GM12874 (cell line): ENCODE measurements at regions not wholly inside any gene's neighbourhood (a gene's known extent, or its start where the extent isn't known, plus 50 kb on each side); places are given as distances from the start of the nearest gene placed in this dataset.

Experiments used
- CTCF ChIP-seq: IDR thresholded peaks from 2 replicates; pipeline ENCODE4 v1.5.1; 2011; ENCODE audit warnings: low read depth, mild to moderate bottlenecking, control low read depth, low read length, moderate library complexity; ENCODE audit not compliant: insufficient read depth

GRCh38 chr9:38298904-38299303, 93.6 kb upstream of the ALDH1B1 start:
- no peak for TF ChIP-seq CTCF

DNA sequence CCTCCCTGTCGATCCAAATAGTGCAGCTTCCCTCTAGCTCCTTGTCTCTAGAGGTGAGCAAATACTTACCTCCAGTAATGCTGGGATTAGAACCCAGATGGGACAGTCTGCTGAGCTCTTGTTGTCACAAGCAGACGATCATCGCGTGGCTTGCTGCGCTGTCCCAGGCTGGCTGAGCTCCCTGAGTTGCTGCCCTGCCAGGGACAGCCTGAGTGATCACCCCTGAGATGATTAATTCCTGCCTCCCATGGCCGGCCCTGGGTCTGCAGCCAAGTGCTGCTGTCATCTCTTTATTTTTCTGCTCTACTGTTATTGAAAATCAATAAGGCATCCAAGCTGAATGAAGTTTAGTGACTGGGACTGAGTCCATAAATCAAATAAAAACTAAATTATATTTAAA, 94.0 kb upstream of the ALDH1B1 start:
- no peak for TF ChIP-seq CTCF

DNA sequence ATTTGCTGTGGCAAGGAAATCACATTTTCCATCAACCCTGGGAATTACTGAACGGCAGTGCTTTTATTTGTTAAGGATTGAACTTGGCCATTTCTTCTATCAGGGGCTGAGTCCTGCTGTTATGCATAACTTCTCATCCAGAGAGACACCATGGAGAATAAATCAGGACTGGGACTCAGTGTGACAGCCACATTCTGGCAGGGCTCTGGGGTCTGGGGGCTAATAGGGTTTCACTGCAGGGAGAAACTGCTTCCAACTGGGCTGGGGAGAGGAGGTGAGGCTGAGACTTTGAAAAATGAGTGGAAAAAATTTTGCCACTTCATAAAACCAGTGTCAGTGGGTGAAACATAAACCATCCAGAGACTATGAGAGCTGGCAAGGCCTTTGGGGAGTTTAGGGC, 95.7 kb upstream of the ALDH1B1 start:
- no peak for TF ChIP-seq CTCF

DNA sequence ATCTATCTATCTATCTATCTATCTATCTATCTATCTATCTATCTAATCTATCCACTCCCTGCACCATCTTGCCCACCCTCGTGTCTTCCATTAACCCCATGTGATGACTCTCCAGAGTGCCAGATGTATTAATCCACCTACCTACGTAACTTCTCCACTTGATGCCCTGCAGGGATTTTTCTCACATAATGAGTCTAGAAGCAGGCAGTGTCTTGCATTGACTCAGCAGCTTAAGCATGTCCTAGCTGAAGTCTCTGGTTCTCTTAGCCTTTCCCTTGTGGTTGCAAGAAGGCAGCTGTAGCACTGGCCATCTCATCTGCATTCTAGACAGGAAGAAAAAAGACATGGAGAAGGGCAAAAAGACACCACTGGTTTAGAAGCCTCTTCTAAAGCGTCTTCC, 96.7 kb upstream of the ALDH1B1 start:
- no peak for TF ChIP-seq CTCF

DNA sequence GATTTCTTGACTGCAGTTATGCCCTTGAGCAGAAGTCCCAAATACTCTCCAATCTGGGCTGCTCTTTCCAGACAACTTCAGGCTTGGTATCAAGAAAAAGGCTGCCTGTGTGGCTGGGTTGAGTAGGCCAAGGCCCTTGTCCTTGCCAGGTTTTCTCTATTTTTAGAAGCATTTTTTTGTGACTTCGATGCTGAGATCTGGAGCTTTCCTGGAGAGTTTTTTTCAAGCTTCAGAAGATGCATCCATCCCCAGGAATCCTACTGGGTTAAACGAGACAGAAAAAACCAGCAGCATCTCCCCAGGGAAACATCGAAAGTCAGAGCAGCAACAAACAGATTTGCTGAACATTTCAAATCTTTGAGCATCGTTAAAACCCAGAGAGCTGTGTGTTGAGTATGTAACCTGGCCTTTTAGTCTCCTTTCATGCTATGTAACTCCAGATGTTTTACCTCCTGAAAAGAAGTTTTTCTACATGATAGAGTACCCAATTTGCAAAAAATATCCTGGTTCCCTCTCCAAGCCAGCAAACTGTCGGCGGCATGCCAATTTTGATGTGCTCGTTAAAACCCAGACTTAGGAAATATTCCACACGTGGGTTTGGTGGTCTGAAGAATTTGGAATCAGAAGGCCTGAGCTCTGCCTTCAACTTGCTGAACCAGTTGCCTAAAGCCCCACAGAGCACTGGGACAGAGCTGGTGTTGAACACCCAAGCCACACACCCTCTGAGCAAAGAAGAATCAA, 98.1 kb upstream of the ALDH1B1 start:
- no peak for TF ChIP-seq CTCF

DNA sequence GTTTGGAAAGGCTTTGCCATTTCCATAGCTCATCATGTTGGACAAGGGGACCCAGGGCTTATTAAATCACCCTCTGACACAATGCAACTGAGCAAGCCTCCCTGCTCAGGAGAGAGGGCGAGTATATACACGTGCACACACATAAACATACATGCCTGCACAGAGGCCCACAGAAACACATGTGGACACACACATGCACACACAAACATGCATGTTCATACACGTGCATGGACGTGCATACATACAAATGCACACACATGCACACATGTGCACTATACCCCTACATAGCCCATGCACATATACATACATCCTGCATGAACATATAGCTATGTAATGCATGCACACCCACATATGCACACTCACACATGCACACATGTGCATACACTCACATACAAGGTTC, 99.5 kb upstream of the ALDH1B1 start:
- TF ChIP-seq CTCF, result no peak

DNA sequence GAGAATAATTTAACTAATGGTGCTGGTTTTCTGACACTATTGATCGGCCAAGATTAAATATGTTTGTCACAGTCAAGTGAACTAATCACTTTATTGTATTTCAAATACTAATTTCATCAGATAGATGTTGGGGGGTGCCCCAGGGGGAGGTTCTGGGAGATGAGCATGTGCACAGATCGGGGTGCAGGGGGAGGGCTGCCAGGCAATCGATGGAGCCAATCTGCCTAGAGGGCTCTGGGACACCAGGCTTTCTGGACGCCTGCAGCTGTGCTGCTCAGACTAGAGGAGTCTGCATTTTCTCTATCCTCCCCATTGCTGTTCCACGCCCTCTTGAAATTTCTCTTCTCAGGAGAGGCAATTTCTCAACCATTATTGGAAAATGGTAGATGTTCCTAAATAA, 100.0 kb upstream of the ALDH1B1 start:
- no peak for TF ChIP-seq CTCF

DNA sequence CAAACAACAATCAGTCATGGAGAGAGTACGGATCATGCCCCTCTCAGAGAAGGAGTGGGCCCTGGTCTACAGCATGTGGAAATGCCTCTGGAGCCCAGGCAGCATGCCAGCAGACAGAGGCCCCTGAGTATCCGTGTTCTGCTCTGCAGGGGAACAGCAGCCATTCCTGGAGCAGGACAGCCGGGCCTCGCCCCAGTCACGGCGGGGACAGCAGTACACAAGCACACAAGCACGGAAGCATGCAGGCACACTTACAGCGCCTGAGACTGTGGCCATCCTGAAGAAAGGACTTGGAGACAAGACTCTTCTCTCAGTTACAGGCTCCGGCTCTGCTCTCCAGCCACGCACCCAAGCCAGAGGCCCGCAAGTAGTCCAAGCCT, 102.6 kb upstream of the ALDH1B1 start:
- no peak for TF ChIP-seq CTCF
